Keratinocyte (primary cell): ENCODE measurements at regions not wholly inside any gene's neighbourhood (a gene's known extent, or its start where the extent isn't known, plus 50 kb on each side); places are given as distances from the start of the nearest gene placed in this dataset.

Experiments used
- CTCF ChIP-seq, 3 experiments: IDR thresholded peaks in 1 of 3; conservative IDR thresholded peaks in 1 of 3; optimal IDR thresholded peaks in 1 of 3; 2 replicates in 2 of 3; 3 replicates in 1 of 3; pipeline versions ENCODE3 to v1.5.1; 2011; ENCODE audit warnings: low read length in 3 of 3, mild to moderate bottlenecking in 3 of 3, moderate library complexity in 2 of 3, control low read depth in 1 of 3, inconsistent platforms in 1 of 3; ENCODE audit not compliant: insufficient read depth in 2 of 3; ENCODE audit errors: extremely low read depth in 1 of 3
- EZH2 ChIP-seq: IDR thresholded peaks from one replicate; pipeline ENCODE4 v1.6.1; 2012; ENCODE audit warnings: inconsistent platforms, mild to moderate bottlenecking, low read length, moderate library complexity

DNA sequence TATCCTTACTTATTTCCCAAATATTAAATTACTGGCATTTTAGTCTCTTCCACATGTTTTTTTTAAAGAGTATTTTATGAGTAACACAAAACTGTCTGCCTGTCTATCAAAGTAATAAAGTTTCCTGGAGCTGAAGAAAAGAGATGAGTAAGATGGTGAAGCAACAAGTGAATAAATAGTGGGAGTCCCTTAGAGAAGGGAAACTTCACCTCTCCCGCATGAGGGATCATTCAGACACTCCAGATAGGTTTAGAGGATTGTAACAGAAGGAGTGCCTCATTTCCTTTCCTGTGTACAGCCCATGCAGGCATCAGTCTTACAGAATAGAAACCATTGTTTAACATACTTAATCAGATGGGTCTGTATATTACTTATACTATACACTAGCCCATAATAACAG, 205.7 kb downstream of the USP25 start:
- TF ChIP-seq EZH2 (no peak), CTCF (optimal IDR thresholded peaks at IDR 0.05 in 1 of 3, IDR thresholded peaks at IDR 0.05 in 1 of 3, conservative IDR thresholded peaks at IDR 0.05 in 1 of 3; ENCODE audit: extremely low read depth in 1 of 3, insufficient read depth in 2 of 3, low read length in 3 of 3) (no peak)
